WTC11 (cell line): ENCODE measurements at regions not wholly inside any gene's neighbourhood (a gene's known extent, or its start where the extent isn't known, plus 50 kb on each side); places are given as distances from the start of the nearest gene placed in this dataset.

Experiments used
- ATAC-seq: fragments of 200-7000 bp; cut with Tn5 transposase; 2 replicates; pipeline ENCODE4 v1.10.0; 2021; ENCODE audit warnings: mild to moderate bottlenecking, moderate library complexity
- CTCF ChIA-PET: fragments of 300-600 bp; sonication (Branson Sonifier 250); formaldehyde crosslinking; loops from one replicate; lab custom pipeline; 2021; ENCODE audit warnings: antibody characterized with exemption; lab: Charles Lee
- POLR2A ChIA-PET: fragments of 350-600 bp; sonication (Branson Sonifier 250); formaldehyde crosslinking; loops from one replicate; lab custom pipeline; 2021; ENCODE audit warnings: antibody characterized with exemption; lab: Charles Lee
- DNase-seq: peaks from one replicate; pipeline ENCODE4 v3.0.0; 2021; ENCODE audit warnings: low spot score
- H3K27ac Mint-ChIP-seq: 2 replicates; pipeline ENCODE4 v1.8.0; 2021; ENCODE audit warnings: mixed read lengths
- H3K27me3 Mint-ChIP-seq: 2 replicates; pipeline ENCODE4 v1.8.0; 2021; ENCODE audit warnings: low read depth, mild to moderate bottlenecking, moderate library complexity, mixed read lengths
- H3K36me3 Mint-ChIP-seq: 2 replicates; pipeline ENCODE4 v1.8.0; 2021; ENCODE audit warnings: mixed read lengths
- H3K4me1 Mint-ChIP-seq: 2 replicates; pipeline ENCODE4 v1.8.0; 2022; ENCODE audit warnings: mixed read lengths
- H3K4me3 Mint-ChIP-seq: 2 replicates; pipeline ENCODE4 v1.8.0; 2021; ENCODE audit warnings: mild to moderate bottlenecking, moderate library complexity, mixed read lengths
- H3K9me3 Mint-ChIP-seq: 2 replicates; pipeline ENCODE4 v1.8.0; 2021; ENCODE audit warnings: mixed read lengths
- CBFB ChIP-seq: sonication (generic); formaldehyde crosslinking; IDR thresholded peaks from 2 replicates; pipeline ENCODE4 v1.8.1; 2022; ENCODE audit warnings: mild to moderate bottlenecking, low read depth, missing genetic modification reagents
- EMX1 ChIP-seq: fragments of 250-450 bp; sonication (Bioruptor Pico); IDR thresholded peaks from 2 replicates; pipeline ENCODE4 v1.8.0; 2021; ENCODE audit warnings: mild to moderate bottlenecking
- FOXJ3 ChIP-seq: sonication (generic); formaldehyde crosslinking; IDR thresholded peaks from 2 replicates; pipeline ENCODE4 v1.9.0; 2021; ENCODE audit warnings: missing genetic modification reagents, mild to moderate bottlenecking, borderline replicate concordance
- FOXP1 ChIP-seq: sonication (generic); formaldehyde crosslinking; IDR thresholded peaks from 2 replicates; pipeline ENCODE4 v1.8.0; 2022; ENCODE audit warnings: missing genetic modification reagents, mild to moderate bottlenecking, moderate library complexity, borderline replicate concordance
- GABPB1 ChIP-seq: sonication (generic); formaldehyde crosslinking; IDR thresholded peaks from 2 replicates; pipeline ENCODE4 v1.8.1; 2023; ENCODE audit warnings: mild to moderate bottlenecking, missing genetic modification reagents
- IRF2 ChIP-seq: sonication (generic); formaldehyde crosslinking; IDR thresholded peaks from 2 replicates; pipeline ENCODE4 v1.8.0; 2022; ENCODE audit warnings: low read depth, missing genetic modification reagents, borderline replicate concordance
- NR1H2 ChIP-seq: sonication (generic); formaldehyde crosslinking; IDR thresholded peaks from 2 replicates; pipeline ENCODE4 v1.9.0; 2021; ENCODE audit warnings: mild to moderate bottlenecking, moderate library complexity, missing genetic modification reagents
- PREB ChIP-seq: sonication (generic); formaldehyde crosslinking; IDR thresholded peaks from 2 replicates; pipeline ENCODE4 v1.8.1; 2022; ENCODE audit warnings: mild to moderate bottlenecking, missing genetic modification reagents, moderate library complexity, borderline replicate concordance
- RELA ChIP-seq: sonication (generic); formaldehyde crosslinking; IDR thresholded peaks from 2 replicates; pipeline ENCODE4 v1.8.1; 2022; ENCODE audit warnings: missing genetic modification reagents, mild to moderate bottlenecking, borderline replicate concordance
- RORB ChIP-seq: fragments of 250-450 bp; sonication (Bioruptor Pico); IDR thresholded peaks from 2 replicates; pipeline ENCODE4 v1.9.0; 2021; ENCODE audit warnings: mild to moderate bottlenecking
- SMAD3 ChIP-seq: sonication (generic); formaldehyde crosslinking; IDR thresholded peaks from 2 replicates; pipeline ENCODE4 v1.8.0; 2022; ENCODE audit warnings: missing genetic modification reagents, mild to moderate bottlenecking, borderline replicate concordance
- SMAD4 ChIP-seq: sonication (generic); formaldehyde crosslinking; IDR thresholded peaks from 2 replicates; pipeline ENCODE4 v1.8.0; 2022; ENCODE audit warnings: mild to moderate bottlenecking, missing genetic modification reagents
- SOX15 ChIP-seq: fragments of 250-450 bp; sonication (Bioruptor Pico); IDR thresholded peaks from 2 replicates; pipeline ENCODE4 v1.9.0; 2021; ENCODE audit warnings: mild to moderate bottlenecking
- TEAD1 ChIP-seq: sonication (generic); formaldehyde crosslinking; IDR thresholded peaks from 2 replicates; pipeline ENCODE4 v1.8.0; 2022; ENCODE audit warnings: mild to moderate bottlenecking, missing genetic modification reagents
- TEAD4 ChIP-seq: sonication (generic); formaldehyde crosslinking; IDR thresholded peaks from 2 replicates; pipeline ENCODE4 v1.8.0; 2022; ENCODE audit warnings: mild to moderate bottlenecking, missing genetic modification reagents
- USF1 ChIP-seq: sonication (generic); formaldehyde crosslinking; IDR thresholded peaks from 2 replicates; pipeline ENCODE4 v1.8.0; 2022; ENCODE audit warnings: mild to moderate bottlenecking, missing genetic modification reagents
- USF2 ChIP-seq: sonication (generic); formaldehyde crosslinking; IDR thresholded peaks from 2 replicates; pipeline ENCODE4 v1.8.1; 2023; ENCODE audit warnings: mild to moderate bottlenecking, missing genetic modification reagents, moderate library complexity
- ZNF317 ChIP-seq: sonication (generic); formaldehyde crosslinking; IDR thresholded peaks from 2 replicates; pipeline ENCODE4 v1.8.1; 2023; ENCODE audit warnings: low read depth, mild to moderate bottlenecking, moderate library complexity, missing genetic modification reagents, borderline replicate concordance
- ZNF671 ChIP-seq: fragments of 250-450 bp; sonication (Bioruptor Pico); IDR thresholded peaks from 2 replicates; pipeline ENCODE4 v1.8.0; 2021; ENCODE audit warnings: mild to moderate bottlenecking
- TF ChIP-seq, protein P1 (sequence below): fragments of 250-450 bp; sonication (Bioruptor Pico); IDR thresholded peaks from 2 replicates; pipeline ENCODE4 v1.9.0; 2021; ENCODE audit warnings: mild to moderate bottlenecking
- TF ChIP-seq, protein P2 (sequence below): sonication (generic); formaldehyde crosslinking; IDR thresholded peaks from 2 replicates; pipeline ENCODE4 v1.8.1; 2022; ENCODE audit warnings: missing genetic modification reagents, borderline replicate concordance

DNA sequence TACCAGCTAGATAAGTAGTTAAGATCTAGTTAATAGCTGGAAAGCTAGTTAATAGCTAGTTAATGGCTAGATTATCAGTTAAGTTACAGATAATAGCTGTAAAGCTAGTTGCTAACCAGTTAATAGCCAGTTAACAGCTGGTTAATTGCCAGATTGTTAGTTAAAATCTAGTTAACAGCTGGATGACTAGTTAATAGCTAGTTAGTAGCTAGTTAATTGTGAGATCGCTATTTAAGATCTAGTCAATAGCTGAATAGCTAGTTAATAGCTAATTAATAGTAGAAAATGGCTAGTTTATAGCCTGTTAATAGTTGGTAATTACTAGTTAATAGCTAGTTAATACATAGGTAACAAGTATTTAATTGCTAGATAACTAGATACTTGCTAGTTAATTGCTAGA, 630.5 kb upstream of the CT83 start:
- H3K27me3 Mint-ChIP-seq, result no peaks in the 10 kb centered on the region
- TF ChIP-seq TEAD1 (CRISPR knock-in tag) (no peak), GABPB1 (CRISPR knock-in tag) (no peak), SMAD4 (CRISPR knock-in tag) (no peak), EMX1 (no peak), TEAD4 (CRISPR knock-in tag) (no peak), ZNF317 (CRISPR knock-in tag) (no peak)
- H3K4me1 Mint-ChIP-seq, result no peaks in the 10 kb centered on the region
- H3K4me3 Mint-ChIP-seq, result no peak overlapping the region
- ATAC-seq (no peak), DNase-seq (no peak)
- peaks cover 4% of the 10 kb centered on the region; the same call in 1 of the 2 replicates for H3K9me3 Mint-ChIP-seq
- ChIA-PET POLR2A (no interaction called here), CTCF (no interaction called here)
- no peak overlapping the region for H3K27ac Mint-ChIP-seq
- H3K36me3 Mint-ChIP-seq, result no peaks in the 10 kb centered on the region

DNA sequence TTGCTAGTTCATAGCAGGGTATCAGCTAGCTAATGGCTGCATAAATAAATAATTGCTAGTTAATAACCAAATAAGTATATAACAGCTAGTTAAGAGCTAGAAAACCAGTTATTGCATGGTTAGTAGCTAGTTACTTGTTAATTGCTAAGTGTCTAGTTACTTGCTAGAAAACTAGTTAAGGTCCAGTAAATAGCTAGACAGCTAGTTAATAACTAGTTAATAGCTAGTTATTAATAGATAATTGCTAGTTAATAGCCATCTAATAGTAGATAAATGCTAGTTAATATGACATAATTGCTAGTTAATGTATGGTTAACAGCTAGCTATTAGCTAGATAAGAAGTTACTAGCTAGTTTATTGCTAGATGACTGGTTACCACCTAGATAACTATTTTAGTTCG, 629.9 kb upstream of the CT83 start:
- ATAC-seq, result no peak
- DNase-seq, result no peak
- ChIA-PET CTCF (no interaction called here), POLR2A (no interaction called here)
- TF ChIP-seq CBFB (CRISPR knock-in tag) (no peak), USF2 (no peak), PREB (CRISPR knock-in tag) (no peak), RORB (no peak), IRF2 (no peak), USF1 (no peak), SMAD3 (CRISPR knock-in tag) (no peak), ZNF671 (CRISPR knock-in tag) (no peak), SOX15 (CRISPR knock-in tag) (no peak), FOXP1 (CRISPR knock-in tag) (no peak), NR1H2 (CRISPR knock-in tag) (no peak), RELA (CRISPR knock-in tag) (no peak), FOXJ3 (CRISPR knock-in tag) (no peak)
- TF ChIP-seq, protein P1, sequence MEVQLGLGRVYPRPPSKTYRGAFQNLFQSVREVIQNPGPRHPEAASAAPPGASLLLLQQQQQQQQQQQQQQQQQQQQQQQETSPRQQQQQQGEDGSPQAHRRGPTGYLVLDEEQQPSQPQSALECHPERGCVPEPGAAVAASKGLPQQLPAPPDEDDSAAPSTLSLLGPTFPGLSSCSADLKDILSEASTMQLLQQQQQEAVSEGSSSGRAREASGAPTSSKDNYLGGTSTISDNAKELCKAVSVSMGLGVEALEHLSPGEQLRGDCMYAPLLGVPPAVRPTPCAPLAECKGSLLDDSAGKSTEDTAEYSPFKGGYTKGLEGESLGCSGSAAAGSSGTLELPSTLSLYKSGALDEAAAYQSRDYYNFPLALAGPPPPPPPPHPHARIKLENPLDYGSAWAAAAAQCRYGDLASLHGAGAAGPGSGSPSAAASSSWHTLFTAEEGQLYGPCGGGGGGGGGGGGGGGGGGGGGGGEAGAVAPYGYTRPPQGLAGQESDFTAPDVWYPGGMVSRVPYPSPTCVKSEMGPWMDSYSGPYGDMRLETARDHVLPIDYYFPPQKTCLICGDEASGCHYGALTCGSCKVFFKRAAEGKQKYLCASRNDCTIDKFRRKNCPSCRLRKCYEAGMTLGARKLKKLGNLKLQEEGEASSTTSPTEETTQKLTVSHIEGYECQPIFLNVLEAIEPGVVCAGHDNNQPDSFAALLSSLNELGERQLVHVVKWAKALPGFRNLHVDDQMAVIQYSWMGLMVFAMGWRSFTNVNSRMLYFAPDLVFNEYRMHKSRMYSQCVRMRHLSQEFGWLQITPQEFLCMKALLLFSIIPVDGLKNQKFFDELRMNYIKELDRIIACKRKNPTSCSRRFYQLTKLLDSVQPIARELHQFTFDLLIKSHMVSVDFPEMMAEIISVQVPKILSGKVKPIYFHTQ (CRISPR knock-in tag), result no peak
- TF ChIP-seq, protein P2, sequence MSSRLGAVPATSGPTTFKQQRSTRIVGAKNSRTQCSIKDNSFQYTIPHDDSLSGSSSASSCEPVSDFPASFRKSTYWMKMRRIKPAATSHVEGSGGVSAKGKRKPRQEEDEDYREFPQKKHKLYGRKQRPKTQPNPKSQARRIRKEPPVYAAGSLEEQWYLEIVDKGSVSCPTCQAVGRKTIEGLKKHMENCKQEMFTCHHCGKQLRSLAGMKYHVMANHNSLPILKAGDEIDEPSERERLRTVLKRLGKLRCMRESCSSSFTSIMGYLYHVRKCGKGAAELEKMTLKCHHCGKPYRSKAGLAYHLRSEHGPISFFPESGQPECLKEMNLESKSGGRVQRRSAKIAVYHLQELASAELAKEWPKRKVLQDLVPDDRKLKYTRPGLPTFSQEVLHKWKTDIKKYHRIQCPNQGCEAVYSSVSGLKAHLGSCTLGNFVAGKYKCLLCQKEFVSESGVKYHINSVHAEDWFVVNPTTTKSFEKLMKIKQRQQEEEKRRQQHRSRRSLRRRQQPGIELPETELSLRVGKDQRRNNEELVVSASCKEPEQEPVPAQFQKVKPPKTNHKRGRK, result no peak
- Mint-ChIP-seq H3K9me3 (peaks cover 4% of the 10 kb centered on the region; the same call in 1 of the 2 replicates), H3K36me3 (no peaks in the 10 kb centered on the region), H3K4me1 (no peaks in the 10 kb centered on the region), H3K27me3 (no peaks in the 10 kb centered on the region), H3K4me3 (no peak overlapping the region), H3K27ac (no peak overlapping the region)
